ENCODE measurements at regions not wholly inside any gene's neighbourhood (a gene's known extent, or its start where the extent isn't known, plus 50 kb on each side); places are given as distances from the start of the nearest gene placed in this dataset.

GRCh38 chr19:28899703-28900102 is 313.2 kb downstream of the UQCRFS1 start:
- FAIRE-seq = no peak
- TF ChIP-seq TAF1 (IDR thresholded peaks at IDR 0.05; ENCODE audit: low read depth, low read length) (no peak), POLR2AphosphoS5 (IDR thresholded peaks at IDR 0.05; ENCODE audit: low read depth, low read length) (no peak), POU2F2 (IDR thresholded peaks at IDR 0.05; ENCODE audit: low read depth, low read length) (no peak), PAX5 (IDR thresholded peaks at IDR 0.05; ENCODE audit: insufficient read depth, low read length, severe bottlenecking) (no peak), SPI1 (IDR thresholded peaks at IDR 0.05; ENCODE audit: low read depth, low read length) (no peak), POLR2A (IDR thresholded peaks at IDR 0.05; ENCODE audit: low read depth, low read length) (no peak)
- no peak for DNase-seq (ENCODE audit: insufficient read length, low spot score)

GRCh38 chr19:28898249-28898648 is 314.7 kb downstream of the UQCRFS1 start:
- TF ChIP-seq TAF1 (IDR thresholded peaks at IDR 0.05; ENCODE audit: low read depth, low read length) = no peak
- TF ChIP-seq POU2F2 (IDR thresholded peaks at IDR 0.05; ENCODE audit: low read depth, low read length) = no peak
- TF ChIP-seq PAX5 (IDR thresholded peaks at IDR 0.05; ENCODE audit: insufficient read depth, low read length, severe bottlenecking) = no peak
- no peak for TF ChIP-seq POLR2A (IDR thresholded peaks at IDR 0.05; ENCODE audit: low read depth, low read length)
- TF ChIP-seq SPI1 (IDR thresholded peaks at IDR 0.05; ENCODE audit: low read depth, low read length) = no peak
- no peak for TF ChIP-seq POLR2AphosphoS5 (IDR thresholded peaks at IDR 0.05; ENCODE audit: low read depth, low read length)
- FAIRE-seq = no peak
- no peak for DNase-seq (ENCODE audit: insufficient read length, low spot score)

GRCh38 chr19:28889941-28890670 is 322.8 kb downstream of the UQCRFS1 start:
- no peak for TF ChIP-seq POU2F2 (IDR thresholded peaks at IDR 0.05; ENCODE audit: low read depth, low read length)
- no peak for TF ChIP-seq SPI1 (IDR thresholded peaks at IDR 0.05; ENCODE audit: low read depth, low read length)
- no peak for TF ChIP-seq POLR2A (IDR thresholded peaks at IDR 0.05; ENCODE audit: low read depth, low read length)
- no peak for TF ChIP-seq PAX5 (IDR thresholded peaks at IDR 0.05; ENCODE audit: insufficient read depth, low read length, severe bottlenecking)
- DNase-seq (ENCODE audit: insufficient read length, low spot score) = no peak
- no peak for FAIRE-seq

- TF ChIP-seq POLR2AphosphoS5 (IDR thresholded peaks at IDR 0.05; ENCODE audit: low read depth, low read length) (no peak), SPI1 (IDR thresholded peaks at IDR 0.05; ENCODE audit: low read depth, low read length) (no peak), POLR2A (IDR thresholded peaks at IDR 0.05; ENCODE audit: low read depth, low read length) (no peak), POU2F2 (IDR thresholded peaks at IDR 0.05; ENCODE audit: low read depth, low read length) (no peak), PAX5 (IDR thresholded peaks at IDR 0.05; ENCODE audit: insufficient read depth, low read length, severe bottlenecking) (no peak), TAF1 (IDR thresholded peaks at IDR 0.05; ENCODE audit: low read depth, low read length) (no peak)
- FAIRE-seq (no peak), DNase-seq (ENCODE audit: insufficient read length, low spot score) (no peak)
Measured at GRCh38 chr19:28887920-28888618, 324.9 kb downstream of the UQCRFS1 start.

GRCh38 chr19:28886708-28887107 is 326.2 kb downstream of the UQCRFS1 start:
- no peak for FAIRE-seq
- TF ChIP-seq POLR2A (IDR thresholded peaks at IDR 0.05; ENCODE audit: low read depth, low read length) (no peak), POLR2AphosphoS5 (IDR thresholded peaks at IDR 0.05; ENCODE audit: low read depth, low read length) (no peak), PAX5 (IDR thresholded peaks at IDR 0.05; ENCODE audit: insufficient read depth, low read length, severe bottlenecking) (no peak), POU2F2 (IDR thresholded peaks at IDR 0.05; ENCODE audit: low read depth, low read length) (no peak), SPI1 (IDR thresholded peaks at IDR 0.05; ENCODE audit: low read depth, low read length) (no peak), TAF1 (IDR thresholded peaks at IDR 0.05; ENCODE audit: low read depth, low read length) (no peak)
- DNase-seq (ENCODE audit: insufficient read length, low spot score) = no peak

GRCh38 chr19:28885965-28886364 is 327.0 kb downstream of the UQCRFS1 start:
- FAIRE-seq (no peak), DNase-seq (ENCODE audit: insufficient read length, low spot score) (no peak)
- TF ChIP-seq SPI1 (IDR thresholded peaks at IDR 0.05; ENCODE audit: low read depth, low read length) = no peak

- no peak for TF ChIP-seq POLR2AphosphoS5 (IDR thresholded peaks at IDR 0.05; ENCODE audit: low read depth, low read length)
- no peak for TF ChIP-seq SPI1 (IDR thresholded peaks at IDR 0.05; ENCODE audit: low read depth, low read length)
- TF ChIP-seq POU2F2 (IDR thresholded peaks at IDR 0.05; ENCODE audit: low read depth, low read length) = no peak
- TF ChIP-seq TAF1 (IDR thresholded peaks at IDR 0.05; ENCODE audit: low read depth, low read length) = no peak
- no peak for TF ChIP-seq POLR2A (IDR thresholded peaks at IDR 0.05; ENCODE audit: low read depth, low read length)
- FAIRE-seq = no peak
- DNase-seq (ENCODE audit: insufficient read length, low spot score) = no peak
Measured at GRCh38 chr19:28884786-28885476, 328.0 kb downstream of the UQCRFS1 start.

- FAIRE-seq = no peak
- no peak for TF ChIP-seq POU2F2 (IDR thresholded peaks at IDR 0.05; ENCODE audit: low read depth, low read length)
- TF ChIP-seq TAF1 (IDR thresholded peaks at IDR 0.05; ENCODE audit: low read depth, low read length) = no peak
- no peak for TF ChIP-seq POLR2AphosphoS5 (IDR thresholded peaks at IDR 0.05; ENCODE audit: low read depth, low read length)
- no peak for TF ChIP-seq PAX5 (IDR thresholded peaks at IDR 0.05; ENCODE audit: insufficient read depth, low read length, severe bottlenecking)
- no peak for TF ChIP-seq SPI1 (IDR thresholded peaks at IDR 0.05; ENCODE audit: low read depth, low read length)
- no peak for TF ChIP-seq POLR2A (IDR thresholded peaks at IDR 0.05; ENCODE audit: low read depth, low read length)
- DNase-seq (ENCODE audit: insufficient read length, low spot score) = no peak
Measured at GRCh38 chr19:28883241-28883693, 329.7 kb downstream of the UQCRFS1 start.

GRCh38 chr19:28882818-28883217 is 330.1 kb downstream of the UQCRFS1 start:
- TF ChIP-seq POLR2A (IDR thresholded peaks at IDR 0.05; ENCODE audit: low read depth, low read length) (no peak), SPI1 (IDR thresholded peaks at IDR 0.05; ENCODE audit: low read depth, low read length) (no peak), TAF1 (IDR thresholded peaks at IDR 0.05; ENCODE audit: low read depth, low read length) (no peak), POLR2AphosphoS5 (IDR thresholded peaks at IDR 0.05; ENCODE audit: low read depth, low read length) (no peak), PAX5 (IDR thresholded peaks at IDR 0.05; ENCODE audit: insufficient read depth, low read length, severe bottlenecking) (no peak), POU2F2 (IDR thresholded peaks at IDR 0.05; ENCODE audit: low read depth, low read length) (no peak)
- DNase-seq (ENCODE audit: insufficient read length, low spot score) (no peak), FAIRE-seq (no peak)

Measured in GM12891 (cell line).